ENCODE measurements at regions not wholly inside any gene's neighbourhood (a gene's known extent, or its start where the extent isn't known, plus 50 kb on each side); places are given as distances from the start of the nearest gene placed in this dataset.

GRCh38 chr2:153818242-153818641, 53.5 kb upstream of the GALNT13 start:
- TF ChIP-seq POLR2AphosphoS5 (IDR thresholded peaks at IDR 0.05; ENCODE audit: borderline replicate concordance, low read depth, low read length) (no peak), EZH2 (IDR thresholded peaks at IDR 0.05) (no peak)

All from SK-N-MC (cell line).